ENCODE measurements at regions not wholly inside any gene's neighbourhood (a gene's known extent, or its start where the extent isn't known, plus 50 kb on each side); places are given as distances from the start of the nearest gene placed in this dataset.

- no peak for DNase-seq (ENCODE audit: low read depth in 2 of 2)
Measured at GRCh38 chr2:239786791-239787190, 238.4 kb downstream of the NDUFA10 start.

GRCh38 chr2:239781454-239781853 lies 243.7 kb downstream of the NDUFA10 start:
- DNase-seq (ENCODE audit: low read depth in 2 of 2), result no peak

GRCh38 chr2:239780236-239780994 lies 244.7 kb downstream of the NDUFA10 start:
- DNase-seq (ENCODE audit: low read depth in 2 of 2), result no peak

- no peak for DNase-seq (ENCODE audit: low read depth in 2 of 2)
Measured at GRCh38 chr2:239779584-239779983, 245.6 kb downstream of the NDUFA10 start.

- DNase-seq (ENCODE audit: low read depth in 2 of 2), result no peak
Measured at GRCh38 chr2:239778861-239779558, 246.1 kb downstream of the NDUFA10 start.

- DNase-seq (ENCODE audit: low read depth in 2 of 2), result no peak
Measured at GRCh38 chr2:239778042-239778851, 246.9 kb downstream of the NDUFA10 start.

- DNase-seq (ENCODE audit: low read depth in 2 of 2), result no peak
Measured at GRCh38 chr2:239777219-239777618, 247.9 kb downstream of the NDUFA10 start.

- peak in 1 of 2 donors; percentile 15 for DNase-seq (ENCODE audit: low read depth in 2 of 2)
Measured at GRCh38 chr2:239776436-239777005, 248.6 kb downstream of the NDUFA10 start.

- DNase-seq (ENCODE audit: low read depth in 2 of 2), result peak in 1 of 2 donors; percentile 63
Measured at GRCh38 chr2:239775623-239776435, 249.3 kb downstream of the NDUFA10 start.

- DNase-seq (ENCODE audit: low read depth in 2 of 2), result no peak
Measured at GRCh38 chr2:239774933-239775622, 250.1 kb downstream of the NDUFA10 start.

- no peak for DNase-seq (ENCODE audit: low read depth in 2 of 2)
Measured at GRCh38 chr2:239774142-239774462, 251.0 kb downstream of the NDUFA10 start.

- DNase-seq (ENCODE audit: low read depth in 2 of 2), result no peak
Measured at GRCh38 chr2:239773228-239774141, 251.7 kb downstream of the NDUFA10 start.

- DNase-seq (ENCODE audit: low read depth in 2 of 2), result no peak
Measured at GRCh38 chr2:239772721-239773120, 252.4 kb downstream of the NDUFA10 start.

- DNase-seq (ENCODE audit: low read depth in 2 of 2), result no peak
Measured at GRCh38 chr2:239770246-239770639, 254.9 kb downstream of the NDUFA10 start.

- no peak for DNase-seq (ENCODE audit: low read depth in 2 of 2)
Measured at GRCh38 chr2:239769554-239770245, 255.4 kb downstream of the NDUFA10 start.

- DNase-seq (ENCODE audit: low read depth in 2 of 2), result peak in 1 of 2 donors; percentile 25
Measured at GRCh38 chr2:239768907-239769553, 256.1 kb downstream of the NDUFA10 start.

- DNase-seq (ENCODE audit: low read depth in 2 of 2), result no peak
Measured at GRCh38 chr2:239768031-239768790, 256.9 kb downstream of the NDUFA10 start.
